NCI-H187 treated with DMSO at 0.1 percent for 48 hours (cell line): ENCODE measurements at regions not wholly inside any gene's neighbourhood (a gene's known extent, or its start where the extent isn't known, plus 50 kb on each side); places are given as distances from the start of the nearest gene placed in this dataset.

Source experiments
- DNase-seq: peaks from one replicate; lab custom pipeline; 2025; lab: John Stamatoyannopoulos, UW

- no peak for DNase-seq
Measured at GRCh38 chr1:30819244-30819571, 61.6 kb upstream of the LAPTM5 start.

DNA sequence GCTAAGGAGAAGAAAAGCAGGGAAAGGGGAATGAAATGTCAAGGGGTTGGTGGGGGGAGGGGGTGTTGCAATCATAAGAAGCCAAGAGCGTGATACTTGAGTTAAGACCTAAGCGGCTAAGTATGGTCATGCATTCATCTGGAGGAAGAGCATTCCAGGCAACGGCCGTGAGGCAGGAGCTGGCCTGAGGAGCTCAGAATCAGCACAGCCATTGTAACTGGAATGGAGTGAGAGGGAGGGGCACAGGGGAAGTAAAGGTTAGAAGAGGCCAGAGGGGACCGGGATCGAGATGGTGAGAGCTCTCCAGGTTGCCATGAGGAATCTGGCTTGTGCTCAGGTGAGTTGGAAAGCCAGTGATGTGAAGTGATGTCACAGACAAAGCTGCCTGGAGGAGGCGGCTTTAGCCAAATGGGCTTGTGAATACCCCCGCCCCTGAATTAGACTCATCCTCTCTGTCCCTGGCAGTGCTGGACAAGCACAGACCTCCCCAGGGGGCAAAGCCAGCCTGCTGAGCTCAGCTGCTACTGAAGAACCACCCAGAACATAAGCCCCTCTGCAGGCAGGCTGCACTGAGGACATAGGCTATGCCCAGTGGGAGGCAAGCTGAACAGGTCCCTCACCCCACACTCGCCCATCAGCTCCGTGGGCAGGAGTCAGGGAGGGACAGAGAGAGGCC lies 61.1 kb upstream of the LAPTM5 start:
- no peak for DNase-seq

GRCh38 chr1:30817548-30817947 lies 60.0 kb upstream of the LAPTM5 start:
- DNase-seq, result no peak

DNA sequence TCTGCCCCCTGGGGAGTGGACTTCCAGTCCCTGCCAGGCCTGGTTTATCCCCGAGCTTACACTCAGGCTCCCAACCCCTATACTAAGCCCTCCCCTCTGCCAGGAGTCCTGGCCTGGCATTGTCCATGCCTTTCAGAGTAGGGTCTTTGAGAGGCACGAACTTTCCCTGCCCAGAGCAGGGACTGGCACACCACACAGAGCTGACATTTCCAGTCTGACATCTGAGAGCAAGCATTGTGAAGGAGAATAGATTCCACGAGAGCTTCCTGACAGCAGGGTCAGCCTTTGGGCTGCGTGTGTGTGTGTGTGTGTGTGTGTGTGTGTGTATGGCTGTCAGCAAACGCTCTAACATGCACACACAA lies 59.5 kb upstream of the LAPTM5 start:
- DNase-seq, result no peak

GRCh38 chr1:30816211-30817076 lies 58.9 kb upstream of the LAPTM5 start:
- DNase-seq, result no peak

DNA sequence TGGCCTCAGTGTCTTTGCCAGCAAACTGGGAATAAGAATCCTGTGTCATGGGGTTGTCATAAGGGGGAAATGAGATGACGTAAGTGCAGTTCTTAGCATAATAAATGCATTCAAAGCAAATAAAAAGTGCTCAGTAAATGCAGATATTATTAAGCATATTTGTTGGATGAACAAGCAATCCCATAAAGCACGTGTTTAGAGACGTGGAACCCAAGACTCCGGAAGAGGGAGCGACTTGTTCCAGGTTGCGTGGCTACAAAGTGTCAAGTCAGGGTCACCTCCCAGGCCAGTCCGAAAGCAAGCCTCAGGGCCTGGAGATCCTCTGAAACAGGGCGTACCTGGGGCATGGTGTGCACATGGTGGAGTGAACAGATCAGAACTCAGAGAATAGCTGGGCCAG lies 58.0 kb upstream of the LAPTM5 start:
- no peak for DNase-seq

DNA sequence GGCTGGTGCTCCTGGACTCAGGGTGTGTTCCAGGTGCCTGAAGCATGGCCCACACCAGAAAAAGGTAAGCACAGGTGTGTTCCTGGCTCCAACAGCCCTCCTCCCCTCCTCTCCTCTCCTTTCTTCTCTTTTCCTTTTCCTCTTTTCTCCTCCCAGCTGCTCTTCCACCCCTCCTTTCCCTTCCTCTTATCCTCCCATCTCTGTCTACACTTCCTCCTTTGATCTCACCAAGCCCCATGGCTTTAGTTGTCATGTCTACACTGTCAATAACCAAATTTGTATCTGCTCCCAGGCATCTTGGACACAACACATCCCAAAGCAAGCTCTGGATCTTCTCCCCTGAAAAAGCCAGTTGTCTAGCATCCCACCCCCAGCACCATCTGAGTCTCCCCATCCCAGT lies 56.7 kb upstream of the LAPTM5 start:
- DNase-seq, result no peak

DNA sequence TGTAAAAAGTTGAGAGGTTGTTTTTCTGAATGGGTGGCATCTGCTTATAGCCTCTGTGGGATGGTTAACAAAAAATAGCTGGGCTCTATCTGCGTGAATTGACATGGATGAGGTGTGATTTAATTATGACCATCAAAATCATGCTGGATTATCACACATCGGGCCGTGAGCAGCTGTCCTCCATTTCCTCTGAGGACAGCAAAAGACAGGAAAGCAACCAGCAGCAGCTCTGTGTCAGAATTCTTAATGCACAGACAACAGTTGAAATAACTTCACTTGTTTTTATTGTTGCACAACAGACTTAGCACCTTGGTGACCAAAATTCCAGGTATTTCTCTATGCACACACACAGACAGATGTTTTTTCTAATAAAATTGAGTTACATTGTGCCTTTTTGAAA lies 54.5 kb upstream of the LAPTM5 start:
- no peak for DNase-seq

GRCh38 chr1:30811187-30811586 lies 53.6 kb upstream of the LAPTM5 start:
- DNase-seq, result no peak

GRCh38 chr1:30810416-30811080 lies 53.0 kb upstream of the LAPTM5 start:
- no peak for DNase-seq

- DNase-seq, result no peak
Measured at GRCh38 chr1:30809514-30810263, 52.1 kb upstream of the LAPTM5 start.

DNA sequence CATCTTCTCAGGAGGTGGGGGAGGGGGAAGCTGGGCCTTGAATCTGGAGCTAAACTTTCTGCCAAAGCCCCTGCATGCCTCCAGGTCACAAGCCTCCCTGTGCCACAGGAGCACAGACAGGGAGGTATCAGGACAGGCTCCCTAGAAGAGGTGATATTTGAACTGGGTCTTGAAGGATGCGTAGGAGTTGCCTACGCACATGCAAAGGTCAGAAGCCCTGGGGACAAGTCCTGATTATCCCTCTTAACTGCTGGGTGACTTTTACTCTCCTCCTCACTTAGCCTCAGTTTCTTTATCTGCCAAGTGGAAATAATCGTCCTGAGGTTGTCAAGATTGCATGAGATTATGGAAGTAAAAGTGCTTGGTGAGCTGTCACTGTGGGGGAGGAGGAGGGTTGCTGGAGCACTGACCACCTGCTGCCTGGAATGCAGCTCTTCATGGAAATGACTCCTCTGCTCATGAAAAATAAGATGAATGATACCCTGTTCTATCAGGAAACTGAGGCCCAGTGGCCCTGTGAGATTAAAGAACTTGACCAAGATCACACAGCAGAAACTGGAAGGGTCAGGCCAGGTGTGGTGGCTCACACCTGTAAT lies 50.6 kb upstream of the LAPTM5 start:
- DNase-seq, result no peak

DNA sequence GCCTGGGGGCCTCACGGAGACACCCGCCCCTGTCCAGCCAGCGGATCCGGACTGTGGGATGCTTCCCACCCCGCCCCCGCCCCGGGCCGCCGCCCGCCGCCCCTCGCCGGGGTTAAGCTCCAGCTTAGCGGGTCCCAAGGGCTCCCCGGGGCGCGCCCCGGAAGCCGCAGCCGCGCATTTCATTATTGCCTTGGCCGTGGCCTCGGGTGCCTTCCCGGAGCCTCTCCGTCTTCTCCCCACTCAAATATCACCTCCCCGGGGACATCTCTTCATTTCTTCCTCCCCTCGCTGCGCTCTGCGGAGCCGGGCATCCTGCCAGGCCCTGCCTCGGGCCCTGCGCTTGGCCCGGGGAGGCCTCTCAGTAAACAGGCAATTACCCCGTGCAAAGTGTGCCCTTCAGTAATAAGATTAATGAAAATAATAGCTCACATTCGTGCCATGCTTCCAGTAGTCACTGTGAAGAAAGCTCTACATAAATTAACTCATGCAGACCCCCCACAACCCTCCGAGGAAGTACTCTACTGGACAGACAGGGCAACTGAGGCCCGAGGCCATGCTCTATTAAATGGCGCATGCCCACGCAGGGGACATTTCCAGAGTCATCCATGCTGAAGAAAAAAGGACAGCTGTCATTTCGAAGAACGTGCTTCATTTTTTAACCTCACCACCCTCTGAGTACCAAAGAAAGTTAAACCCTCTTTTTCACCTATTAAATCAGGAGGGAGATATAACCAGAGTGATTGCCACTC lies 49.9 kb upstream of the LAPTM5 start:
- peak; percentile 14 for DNase-seq
